NCI-H2029 (cell line): ENCODE measurements at regions not wholly inside any gene's neighbourhood (a gene's known extent, or its start where the extent isn't known, plus 50 kb on each side); places are given as distances from the start of the nearest gene placed in this dataset.
"Not testable (repeated sequence)": the region's sequence is repeated elsewhere in the genome, so short reads cannot be mapped to it uniquely, and the experiment has no call there.

Experiments
- DNase-seq: peaks from one replicate; lab custom pipeline; 2025; lab: John Stamatoyannopoulos, UW

- no peak for DNase-seq
Observed at GRCh38 chr21:16218682-16219343, 489.0 kb downstream of the USP25 start.

- DNase-seq = not testable (repeated sequence)
Observed at GRCh38 chr21:16224756-16225155, 495.0 kb downstream of the USP25 start.

GRCh38 chr21:16239659-16240265 is 510.0 kb downstream of the USP25 start:
- no peak for DNase-seq

- no peak for DNase-seq
Observed at GRCh38 chr21:16241016-16241415, 511.2 kb downstream of the USP25 start.

GRCh38 chr21:16241479-16241963 is 511.7 kb downstream of the USP25 start:
- no peak for DNase-seq

- DNase-seq = no peak
Observed at GRCh38 chr21:16243396-16243795, 513.6 kb downstream of the USP25 start.

GRCh38 chr21:16248705-16249104 is 518.9 kb downstream of the USP25 start:
- DNase-seq = no peak

GRCh38 chr21:16250273-16250672 is 520.5 kb downstream of the USP25 start:
- DNase-seq = no peak

GRCh38 chr21:16258844-16259611 is 529.2 kb downstream of the USP25 start:
- DNase-seq = no peak

- DNase-seq = no peak
Observed at GRCh38 chr21:16262091-16262490, 532.3 kb downstream of the USP25 start.

- DNase-seq = no peak
Observed at GRCh38 chr21:16264319-16264718, 534.5 kb downstream of the USP25 start.

- DNase-seq = no peak
Observed at GRCh38 chr21:16269476-16269875, 539.7 kb downstream of the USP25 start.

GRCh38 chr21:16279731-16280581 is 550.2 kb downstream of the USP25 start:
- DNase-seq = no peak

- DNase-seq = no peak
Observed at GRCh38 chr21:16280686-16281091, 550.9 kb downstream of the USP25 start.

- DNase-seq = no peak
Observed at GRCh38 chr21:16283516-16283915, 553.7 kb downstream of the USP25 start.

- DNase-seq = no peak
Observed at GRCh38 chr21:16285605-16286126, 555.9 kb downstream of the USP25 start.

GRCh38 chr21:16287046-16287445 is 557.3 kb downstream of the USP25 start:
- no peak for DNase-seq

- no peak for DNase-seq
Observed at GRCh38 chr21:16291296-16291695, 561.5 kb downstream of the USP25 start.

- no peak for DNase-seq
Observed at GRCh38 chr21:16294128-16294527, 564.3 kb downstream of the USP25 start.

- DNase-seq = no peak
Observed at GRCh38 chr21:16302851-16303282, 573.1 kb downstream of the USP25 start.

- DNase-seq = no peak
Observed at GRCh38 chr21:16304174-16305095, 574.7 kb downstream of the USP25 start.
